H1 (cell line): ENCODE measurements at regions not wholly inside any gene's neighbourhood (a gene's known extent, or its start where the extent isn't known, plus 50 kb on each side); places are given as distances from the start of the nearest gene placed in this dataset.

ENCODE experiments used
- CTCF ChIA-PET: fragments of 300-600 bp; sonication (Branson Sonifier 250); formaldehyde crosslinking; loops from one replicate; lab custom pipeline; 2021; ENCODE audit not compliant: partially characterized antibody; lab: Charles Lee
- POLR2A ChIA-PET: fragments of 300-600 bp; sonication (Branson Sonifier 250); formaldehyde crosslinking; loops from one replicate; lab custom pipeline; 2021; ENCODE audit warnings: inconsistent platforms; ENCODE audit not compliant: partially characterized antibody; lab: Charles Lee
- DNase-seq, 2 experiments: peaks; one replicate each; pipeline versions ENCODE4 v3.0.0 to v3.0.0-alpha.2; 2010 to 2022; ENCODE audit warnings: low spot score in 2 of 2, low read depth in 1 of 2, mixed read lengths in 1 of 2
- FAIRE-seq: peaks from 2 replicates; lab custom pipeline; 2011; peaks lifted over from hg19 to GRCh38; lab: Jason Lieb, UNC
- H2AFZ ChIP-seq: 2 replicates; pipeline ENCODE4 v1.8.1; 2012; ENCODE audit warnings: low read length, inconsistent platforms
- H2AK5ac ChIP-seq: 2 replicates; pipeline ENCODE4 v1.6.1; 2013; ENCODE audit warnings: low read depth, low read length
- H2BK120ac ChIP-seq: replicated peaks from 2 replicates; pipeline ENCODE3; 2013; ENCODE audit warnings: low read depth, low read length, inconsistent platforms
- H2BK12ac ChIP-seq: 2 replicates; pipeline ENCODE4 v1.6.1; 2013; ENCODE audit warnings: low read depth, low read length
- H2BK15ac ChIP-seq: 2 replicates; pipeline ENCODE4 v1.6.1; 2013; ENCODE audit warnings: low read length
- H2BK20ac ChIP-seq: 2 replicates; pipeline ENCODE4 v1.6.1; 2013; ENCODE audit warnings: low read length
- H2BK5ac ChIP-seq: 2 replicates; pipeline ENCODE4 v1.6.1; 2013; ENCODE audit warnings: low read depth, low read length
- H3K14ac ChIP-seq: 2 replicates; pipeline ENCODE4 v1.6.1; 2013; ENCODE audit warnings: inconsistent platforms; ENCODE audit not compliant: insufficient read length
- H3K18ac ChIP-seq: 2 replicates; pipeline ENCODE4 v1.6.1; 2013; ENCODE audit warnings: low read length; ENCODE audit errors: extremely low read depth
- H3K23ac ChIP-seq: 2 replicates; pipeline ENCODE4 v1.6.1; 2013; ENCODE audit warnings: inconsistent platforms; ENCODE audit not compliant: insufficient read length
- H3K23me2 ChIP-seq: 2 replicates; pipeline ENCODE4 v1.6.1; 2013; ENCODE audit warnings: low read depth, low read length
- H3K27ac ChIP-seq: 2 replicates; pipeline ENCODE4 v1.6.1; 2011; ENCODE audit warnings: low read depth, low read length, inconsistent platforms
- H3K27me3 ChIP-seq, 4 experiments: replicated peaks in 1 of 4; 1 replicate in 1 of 4; 2 replicates in 3 of 4; pipeline versions ENCODE4 v1.6.1 to v1.8.1; 2011 to 2013; ENCODE audit warnings: low read length in 3 of 4, mild to moderate bottlenecking in 3 of 4, inconsistent platforms in 2 of 4, mixed read lengths in 2 of 4, moderate library complexity in 1 of 4; ENCODE audit not compliant: control insufficient read depth in 3 of 4, insufficient read depth in 3 of 4; ENCODE audit errors: extremely low read depth in 1 of 4
- H3K36me3 ChIP-seq, 4 experiments: 2 replicates each; pipeline versions ENCODE4 v1.6.1 to v1.8.1; 2011 to 2013; ENCODE audit warnings: mild to moderate bottlenecking in 4 of 4, low read length in 3 of 4, moderate library complexity in 2 of 4, control low read depth in 1 of 4, inconsistent platforms in 1 of 4; ENCODE audit not compliant: insufficient read depth in 4 of 4, control insufficient read depth in 2 of 4
- H3K4ac ChIP-seq: replicated peaks from 2 replicates; pipeline ENCODE3; 2013; ENCODE audit warnings: low read length, low read depth, mixed read lengths, inconsistent platforms; ENCODE audit not compliant: insufficient read length
- H3K4me1 ChIP-seq, 4 experiments: replicated peaks in 1 of 4; 1 replicate in 1 of 4; 2 replicates in 3 of 4; pipeline versions ENCODE4 v1.6.1 to v1.8.1; 2011 to 2013; ENCODE audit warnings: low read length in 3 of 4, inconsistent platforms in 2 of 4, mixed read lengths in 1 of 4; ENCODE audit not compliant: insufficient read depth in 4 of 4, control insufficient read depth in 3 of 4
- H3K4me2 ChIP-seq, 2 experiments: 2 replicates each; pipeline versions ENCODE4 v1.6.1 to v1.8.1; 2011 to 2013; ENCODE audit warnings: low read depth in 2 of 2, low read length in 2 of 2, control low read depth in 1 of 2, inconsistent platforms in 1 of 2, mild to moderate bottlenecking in 1 of 2; ENCODE audit not compliant: insufficient read depth in 1 of 2
- H3K4me3 ChIP-seq, 4 experiments: fragments of 200-600, 300-600 bp in 1 of 4; sonication (generic), shearing (Covaris generic), sonication (Bioruptor Twin) in 1 of 4; 2 replicates each; pipeline versions ENCODE4 v1.5.1 to v1.8.1; 2011 to 2016; ENCODE audit warnings: low read length in 4 of 4, low read depth in 3 of 4, control low read depth in 2 of 4, inconsistent platforms in 2 of 4, mild to moderate bottlenecking in 2 of 4, mixed read lengths in 1 of 4, moderate library complexity in 1 of 4; ENCODE audit not compliant: insufficient read depth in 2 of 4; ENCODE audit errors: extremely low read depth in 1 of 4
- H3K56ac ChIP-seq: replicated peaks from 2 replicates; pipeline ENCODE3; 2013; ENCODE audit warnings: low read depth, mild to moderate bottlenecking, mixed read lengths, low read length, inconsistent platforms; ENCODE audit not compliant: insufficient read length
- H3K79me1 ChIP-seq: 2 replicates; pipeline ENCODE4 v1.6.1; 2013; ENCODE audit warnings: low read depth, low read length, control low read depth
- H3K79me2 ChIP-seq, 2 experiments: 2 replicates each; pipeline versions ENCODE4 v1.6.1 to v1.8.1; 2012 to 2013; ENCODE audit warnings: low read length in 2 of 2, mild to moderate bottlenecking in 2 of 2, inconsistent platforms in 1 of 2; ENCODE audit not compliant: insufficient read depth in 2 of 2, control insufficient read depth in 1 of 2
- H3K9ac ChIP-seq, 4 experiments: replicated peaks in 1 of 4; 1 replicate in 1 of 4; 2 replicates in 3 of 4; pipeline versions ENCODE4 v1.6.1 to v1.8.1; 2011 to 2013; ENCODE audit warnings: low read depth in 3 of 4, low read length in 3 of 4, control low read depth in 2 of 4, mild to moderate bottlenecking in 2 of 4, moderate library complexity in 2 of 4, inconsistent platforms in 1 of 4; ENCODE audit errors: extremely low read depth in 1 of 4
- H3K9me3 ChIP-seq, 2 experiments: 2 replicates each; pipeline versions ENCODE4 v1.6.1 to v1.8.1; 2012 to 2013; ENCODE audit warnings: mild to moderate bottlenecking in 2 of 2, moderate library complexity in 2 of 2, control low read depth in 1 of 2, inconsistent platforms in 1 of 2, low read depth in 1 of 2, low read length in 1 of 2, mixed read lengths in 1 of 2; ENCODE audit not compliant: insufficient read depth in 2 of 2
- H4K20me1 ChIP-seq, 2 experiments: replicated peaks in 1 of 2; 2 replicates each; pipeline versions ENCODE3 to v1.8.1; 2011 to 2013; ENCODE audit warnings: inconsistent platforms in 2 of 2, low read length in 2 of 2, mild to moderate bottlenecking in 1 of 2; ENCODE audit not compliant: insufficient read depth in 2 of 2, control insufficient read depth in 1 of 2
- H4K5ac ChIP-seq: 2 replicates; pipeline ENCODE4 v1.6.1; 2013; ENCODE audit warnings: low read length, low read depth, mixed read lengths, inconsistent platforms; ENCODE audit not compliant: insufficient read length
- H4K8ac ChIP-seq: 2 replicates; pipeline ENCODE4 v1.8.0; 2013; ENCODE audit warnings: mild to moderate bottlenecking, moderate library complexity, low read length, inconsistent platforms; ENCODE audit not compliant: insufficient read depth; ENCODE audit errors: extremely low read depth
- H4K91ac ChIP-seq: replicated peaks from 2 replicates; pipeline ENCODE3; 2013; ENCODE audit warnings: low read length, mixed read lengths, inconsistent platforms; ENCODE audit not compliant: insufficient read length
- ASH2L ChIP-seq: fragments of 200-600, 300-600 bp; sonication (generic); IDR thresholded peaks from one replicate; pipeline ENCODE4 v1.7.1; 2017; ENCODE audit warnings: low read length
- BCL11A ChIP-seq, 2 experiments: IDR thresholded peaks; one replicate each; pipeline ENCODE4 v1.6.1; 2011; ENCODE audit warnings: low read depth in 2 of 2, low read length in 2 of 2, mild to moderate bottlenecking in 2 of 2
- CTBP2 ChIP-seq: IDR thresholded peaks from 2 replicates; pipeline ENCODE4 v1.7.0; 2011; ENCODE audit warnings: borderline replicate concordance, mild to moderate bottlenecking, moderate library complexity, mixed read lengths, low read length; ENCODE audit not compliant: insufficient read depth, insufficient read length
- EGR1 ChIP-seq: IDR thresholded peaks from 2 replicates; pipeline ENCODE4 v1.6.1; 2011; ENCODE audit warnings: low read depth, low read length, borderline replicate concordance
- GTF2F1 ChIP-seq: IDR thresholded peaks from 2 replicates; pipeline ENCODE4 v1.6.1; 2012; ENCODE audit warnings: low read depth, low read length, improper control_type of control experiment, borderline replicate concordance
- HDAC2 ChIP-seq, 2 experiments: fragments of 300-600 bp in 1 of 2; sonication (generic) in 1 of 2; IDR thresholded peaks; 2 replicates each; pipeline ENCODE4 v1.6.1; 2011 to 2012; ENCODE audit warnings: low read depth in 2 of 2, low read length in 2 of 2, mild to moderate bottlenecking in 2 of 2, moderate library complexity in 2 of 2, borderline replicate concordance in 1 of 2, inconsistent platforms in 1 of 2
- JUND ChIP-seq: IDR thresholded peaks from 2 replicates; pipeline ENCODE4 v1.6.1; 2011; ENCODE audit warnings: mild to moderate bottlenecking, improper control_type of control experiment, low read length
- KDM1A ChIP-seq: fragments of 200-600, 300-600 bp; sonication (generic); IDR thresholded peaks from 2 replicates; pipeline ENCODE4 v1.7.1; 2016; ENCODE audit warnings: mild to moderate bottlenecking, low read length, borderline replicate concordance
- MAX ChIP-seq: IDR thresholded peaks from 2 replicates; pipeline ENCODE4 v1.6.1; 2012; ENCODE audit warnings: inconsistent platforms
- RFX5 ChIP-seq: IDR thresholded peaks from 2 replicates; pipeline ENCODE4 v1.6.1; 2011; ENCODE audit warnings: low read depth, low read length, improper control_type of control experiment, borderline replicate concordance
- SAP30 ChIP-seq: fragments of 300-600 bp; sonication (generic); IDR thresholded peaks from 2 replicates; pipeline ENCODE4 v1.7.1; 2012; ENCODE audit warnings: low read length, moderate library complexity, mild to moderate bottlenecking, inconsistent platforms; ENCODE audit not compliant: insufficient read depth, insufficient replicate concordance
- SIRT6 ChIP-seq: IDR thresholded peaks from one replicate; pipeline ENCODE4 v1.7.1; 2012; ENCODE audit warnings: low read length, inconsistent platforms
- SP4 ChIP-seq: IDR thresholded peaks from 2 replicates; pipeline ENCODE4 v1.6.1; 2012; ENCODE audit warnings: low read length, inconsistent platforms
- SRF ChIP-seq: IDR thresholded peaks from 2 replicates; pipeline ENCODE4 v1.6.1; 2011; ENCODE audit warnings: mild to moderate bottlenecking, low read depth, low read length, moderate library complexity
- TBP ChIP-seq: IDR thresholded peaks from 2 replicates; pipeline ENCODE4 v1.6.1; 2011; ENCODE audit warnings: low read depth, low read length, improper control_type of control experiment
- YY1 ChIP-seq: IDR thresholded peaks from 2 replicates; pipeline ENCODE4 v1.6.1; 2011; ENCODE audit warnings: low read depth, mild to moderate bottlenecking, low read length
- WGBS, 2 experiments: shearing (Covaris generic) in 1 of 2; methylation state at CpG; one replicate each; pipeline versions ENCODE4 v1.1.6 to v1.1.7; 2013 to 2015; ENCODE audit warnings: low lambda C conversion rate in 2 of 2, mixed read lengths in 2 of 2, inconsistent platforms in 1 of 2, low coverage in 1 of 2, missing lambda C conversion rate in 1 of 2; ENCODE audit not compliant: insufficient replicate concordance in 2 of 2, insufficient coverage in 1 of 2, insufficient read length in 1 of 2; ENCODE audit errors: extremely low coverage in 1 of 2, missing lambda C conversion rate in 1 of 2; 5-methylcytosine and 5-hydroxymethylcytosine counted together

DNA sequence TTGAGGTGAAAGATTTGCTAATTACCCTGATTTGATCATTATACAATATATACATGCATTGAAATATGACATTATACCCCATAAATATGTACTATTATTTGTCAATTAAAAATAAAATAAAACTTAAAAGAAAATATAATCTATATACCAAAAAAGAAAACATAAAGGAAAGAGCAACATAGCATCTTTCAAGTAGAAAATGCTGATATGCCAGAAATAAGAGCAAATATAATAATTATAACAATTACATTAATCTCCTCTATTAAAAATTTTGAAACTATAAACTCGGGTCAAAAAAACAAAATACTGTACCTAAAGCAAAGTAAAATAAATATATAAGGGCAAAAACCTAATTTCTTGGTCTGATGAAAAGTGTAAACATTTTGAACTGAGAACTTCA, 209.3 kb upstream of the PDE1C start:
- WGBS, 2 experiments = 78% methylated on average over 1 of the region's 1 CpG; no CpG with 5 or more reads in 1 of the 2 experiments
- no peak overlapping the region for H3K18ac ChIP-seq
- H3K56ac ChIP-seq = no peak overlapping the region
- H4K5ac ChIP-seq = no peak overlapping the region
- CTCF ChIA-PET = no interaction called here
- H3K23ac ChIP-seq = no peak overlapping the region
- H4K8ac ChIP-seq = no peak overlapping the region
- TF ChIP-seq ASH2L (no peak), EGR1 (no peak), RFX5 (no peak), KDM1A (no peak), SIRT6 (no peak), TBP (no peak), YY1 (no peak), CTBP2 (no peak), SAP30 (no peak), SP4 (no peak), GTF2F1 (no peak), MAX (no peak), SRF (no peak), HDAC2 (IDR thresholded peaks at IDR 0.05; ENCODE audit: borderline replicate concordance in 1 of 2, low read depth in 2 of 2, low read length in 2 of 2) (no peak), JUND (no peak), BCL11A (IDR thresholded peaks at IDR 0.05; ENCODE audit: low read depth in 2 of 2, low read length in 2 of 2) (no peak)
- TF ChIP-seq, all 59 proteins: peak for 0
- H3K4me2 ChIP-seq = no peak overlapping the region
- H3K4me3 ChIP-seq = no peak overlapping the region
- H2AFZ ChIP-seq = no peak overlapping the region
- no peak overlapping the region for H4K91ac ChIP-seq
- no peak overlapping the region for H3K9ac ChIP-seq
- FAIRE-seq (no peak), DNase-seq (no peak)
- H3K36me3 ChIP-seq = no peaks in the 10 kb centered on the region
- no peaks in the 10 kb centered on the region for H3K9me3 ChIP-seq
- H3K4me1 ChIP-seq = no peaks in the 10 kb centered on the region
- no peak overlapping the region for H3K14ac ChIP-seq
- no peak overlapping the region for H2BK12ac ChIP-seq
- H3K27me3 ChIP-seq = no peaks in the 10 kb centered on the region
- H2AK5ac ChIP-seq = no peak overlapping the region
- H3K23me2 ChIP-seq = no peaks in the 10 kb centered on the region
- H3K27ac ChIP-seq = no peak overlapping the region
- H3K79me1 ChIP-seq = no peaks in the 10 kb centered on the region
- H2BK15ac ChIP-seq = no peak overlapping the region
- POLR2A ChIA-PET = no interaction called here
- no peaks in the 10 kb centered on the region for H4K20me1 ChIP-seq
- H3K4ac ChIP-seq = no peak overlapping the region
- H2BK5ac ChIP-seq = no peak overlapping the region
- H3K79me2 ChIP-seq = no peaks in the 10 kb centered on the region
- no peak overlapping the region for H2BK20ac ChIP-seq
- H2BK120ac ChIP-seq = no peak overlapping the region
